ENCODE measurements at regions not wholly inside any gene's neighbourhood (a gene's known extent, or its start where the extent isn't known, plus 50 kb on each side); places are given as distances from the start of the nearest gene placed in this dataset.
"Not testable (repeated sequence)": the region's sequence is repeated elsewhere in the genome, so short reads cannot be mapped to it uniquely, and the experiment has no call there.

- TF ChIP-seq POLR2AphosphoS5 (IDR thresholded peaks at IDR 0.05; ENCODE audit: borderline replicate concordance, low read depth, low read length); EZH2 (IDR thresholded peaks at IDR 0.05); FOXP2 (optimal IDR thresholded peaks at IDR 0.05; ENCODE audit: control extremely low read depth, extremely low read length, insufficient read depth): not testable (repeated sequence)
These were observed 67.5 kb upstream of the AGAP9 start for GRCh38 chr10:47590956-47591355.
